ENCODE measurements at regions not wholly inside any gene's neighbourhood (a gene's known extent, or its start where the extent isn't known, plus 50 kb on each side); places are given as distances from the start of the nearest gene placed in this dataset.

DNA sequence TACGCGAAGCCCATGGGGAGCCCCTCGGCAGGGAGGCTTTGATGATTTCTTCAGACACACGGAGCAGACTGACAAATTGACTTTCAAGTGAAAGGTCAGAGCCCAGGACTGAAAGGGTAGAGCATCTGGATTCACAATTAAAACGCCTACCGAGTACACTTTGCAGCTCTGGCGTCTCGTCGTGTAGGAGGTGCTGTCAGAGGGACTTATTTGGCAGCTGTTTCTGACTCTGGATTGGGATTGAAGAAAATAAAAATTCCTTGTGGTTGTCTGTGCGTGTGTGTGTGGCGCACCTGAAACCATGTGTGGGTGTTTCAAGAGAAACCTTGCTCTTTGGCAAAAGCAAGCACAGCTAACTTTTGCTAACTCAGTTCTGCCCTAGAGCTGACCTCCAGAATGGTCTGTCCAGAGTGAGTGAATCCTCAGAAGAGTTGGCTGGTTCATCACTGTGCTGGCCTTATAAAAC lies 348.7 kb downstream of the HLX start:
- no peak for TF ChIP-seq POLR2AphosphoS5 (IDR thresholded peaks at IDR 0.05; ENCODE audit: low read length)
- TF ChIP-seq NFYA (IDR thresholded peaks at IDR 0.05; ENCODE audit: borderline replicate concordance, low read depth, low read length) = no peak
- TF ChIP-seq PKNOX1 (IDR thresholded peaks at IDR 0.05) = no peak
- no peak for TF ChIP-seq DPF2 (IDR thresholded peaks at IDR 0.05)
- no peak for TF ChIP-seq RAD51 (IDR thresholded peaks at IDR 0.05)
- TF ChIP-seq CHD2 (IDR thresholded peaks at IDR 0.05; ENCODE audit: borderline replicate concordance, low read depth, low read length) = no peak
- TF ChIP-seq JUND (IDR thresholded peaks at IDR 0.05; ENCODE audit: low read depth, low read length) = no peak
- no peak for TF ChIP-seq ZNF274 (IDR thresholded peaks at IDR 0.05; ENCODE audit: insufficient read depth, insufficient read length)
- no peak for TF ChIP-seq EGR1 (IDR thresholded peaks at IDR 0.05; ENCODE audit: borderline replicate concordance in 1 of 2, low read depth in 2 of 2, low read length in 2 of 2)
- no peak for TF ChIP-seq TAF1 (IDR thresholded peaks at IDR 0.05; ENCODE audit: borderline replicate concordance, low read depth, low read length)
- TF ChIP-seq, protein P1, sequence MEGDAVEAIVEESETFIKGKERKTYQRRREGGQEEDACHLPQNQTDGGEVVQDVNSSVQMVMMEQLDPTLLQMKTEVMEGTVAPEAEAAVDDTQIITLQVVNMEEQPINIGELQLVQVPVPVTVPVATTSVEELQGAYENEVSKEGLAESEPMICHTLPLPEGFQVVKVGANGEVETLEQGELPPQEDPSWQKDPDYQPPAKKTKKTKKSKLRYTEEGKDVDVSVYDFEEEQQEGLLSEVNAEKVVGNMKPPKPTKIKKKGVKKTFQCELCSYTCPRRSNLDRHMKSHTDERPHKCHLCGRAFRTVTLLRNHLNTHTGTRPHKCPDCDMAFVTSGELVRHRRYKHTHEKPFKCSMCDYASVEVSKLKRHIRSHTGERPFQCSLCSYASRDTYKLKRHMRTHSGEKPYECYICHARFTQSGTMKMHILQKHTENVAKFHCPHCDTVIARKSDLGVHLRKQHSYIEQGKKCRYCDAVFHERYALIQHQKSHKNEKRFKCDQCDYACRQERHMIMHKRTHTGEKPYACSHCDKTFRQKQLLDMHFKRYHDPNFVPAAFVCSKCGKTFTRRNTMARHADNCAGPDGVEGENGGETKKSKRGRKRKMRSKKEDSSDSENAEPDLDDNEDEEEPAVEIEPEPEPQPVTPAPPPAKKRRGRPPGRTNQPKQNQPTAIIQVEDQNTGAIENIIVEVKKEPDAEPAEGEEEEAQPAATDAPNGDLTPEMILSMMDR (IDR thresholded peaks at IDR 0.05 in 2 of 3, conservative IDR thresholded peaks at IDR 0.05 in 1 of 3; ENCODE audit: control insufficient read depth in 2 of 3, extremely low read depth in 1 of 3, insufficient read depth in 1 of 3, low read depth in 3 of 3, low read length in 3 of 3) = no peak
- TF ChIP-seq, protein P2, sequence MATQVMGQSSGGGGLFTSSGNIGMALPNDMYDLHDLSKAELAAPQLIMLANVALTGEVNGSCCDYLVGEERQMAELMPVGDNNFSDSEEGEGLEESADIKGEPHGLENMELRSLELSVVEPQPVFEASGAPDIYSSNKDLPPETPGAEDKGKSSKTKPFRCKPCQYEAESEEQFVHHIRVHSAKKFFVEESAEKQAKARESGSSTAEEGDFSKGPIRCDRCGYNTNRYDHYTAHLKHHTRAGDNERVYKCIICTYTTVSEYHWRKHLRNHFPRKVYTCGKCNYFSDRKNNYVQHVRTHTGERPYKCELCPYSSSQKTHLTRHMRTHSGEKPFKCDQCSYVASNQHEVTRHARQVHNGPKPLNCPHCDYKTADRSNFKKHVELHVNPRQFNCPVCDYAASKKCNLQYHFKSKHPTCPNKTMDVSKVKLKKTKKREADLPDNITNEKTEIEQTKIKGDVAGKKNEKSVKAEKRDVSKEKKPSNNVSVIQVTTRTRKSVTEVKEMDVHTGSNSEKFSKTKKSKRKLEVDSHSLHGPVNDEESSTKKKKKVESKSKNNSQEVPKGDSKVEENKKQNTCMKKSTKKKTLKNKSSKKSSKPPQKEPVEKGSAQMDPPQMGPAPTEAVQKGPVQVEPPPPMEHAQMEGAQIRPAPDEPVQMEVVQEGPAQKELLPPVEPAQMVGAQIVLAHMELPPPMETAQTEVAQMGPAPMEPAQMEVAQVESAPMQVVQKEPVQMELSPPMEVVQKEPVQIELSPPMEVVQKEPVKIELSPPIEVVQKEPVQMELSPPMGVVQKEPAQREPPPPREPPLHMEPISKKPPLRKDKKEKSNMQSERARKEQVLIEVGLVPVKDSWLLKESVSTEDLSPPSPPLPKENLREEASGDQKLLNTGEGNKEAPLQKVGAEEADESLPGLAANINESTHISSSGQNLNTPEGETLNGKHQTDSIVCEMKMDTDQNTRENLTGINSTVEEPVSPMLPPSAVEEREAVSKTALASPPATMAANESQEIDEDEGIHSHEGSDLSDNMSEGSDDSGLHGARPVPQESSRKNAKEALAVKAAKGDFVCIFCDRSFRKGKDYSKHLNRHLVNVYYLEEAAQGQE (IDR thresholded peaks at IDR 0.05; ENCODE audit: low read depth, low read length) = no peak
- no peak for TF ChIP-seq SUZ12 (IDR thresholded peaks at IDR 0.05; ENCODE audit: unreplicated experiment)
